ENCODE measurements at regions not wholly inside any gene's neighbourhood (a gene's known extent, or its start where the extent isn't known, plus 50 kb on each side); places are given as distances from the start of the nearest gene placed in this dataset.

DNA sequence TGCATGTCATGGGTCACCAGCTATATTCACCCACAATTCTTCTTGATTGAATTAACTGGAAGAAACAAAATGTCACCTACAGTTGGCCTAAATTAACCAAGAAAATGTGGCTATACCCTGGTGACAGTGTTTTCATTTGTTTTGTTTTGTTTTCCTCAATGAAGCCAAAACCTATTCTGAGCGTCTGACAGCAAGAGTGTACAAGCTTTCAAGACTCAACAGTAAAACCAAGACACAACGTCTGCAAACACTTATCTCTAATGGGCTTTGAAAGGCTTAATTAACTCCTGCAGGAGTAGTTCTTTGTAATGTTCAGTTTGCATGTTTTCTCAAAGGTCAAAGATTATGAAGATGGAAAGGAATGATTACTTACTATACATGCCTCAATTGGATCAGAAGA is 827.6 kb upstream of the KLHL29 start:
- DNase-seq (ENCODE audit: low spot score): no peak

DNA sequence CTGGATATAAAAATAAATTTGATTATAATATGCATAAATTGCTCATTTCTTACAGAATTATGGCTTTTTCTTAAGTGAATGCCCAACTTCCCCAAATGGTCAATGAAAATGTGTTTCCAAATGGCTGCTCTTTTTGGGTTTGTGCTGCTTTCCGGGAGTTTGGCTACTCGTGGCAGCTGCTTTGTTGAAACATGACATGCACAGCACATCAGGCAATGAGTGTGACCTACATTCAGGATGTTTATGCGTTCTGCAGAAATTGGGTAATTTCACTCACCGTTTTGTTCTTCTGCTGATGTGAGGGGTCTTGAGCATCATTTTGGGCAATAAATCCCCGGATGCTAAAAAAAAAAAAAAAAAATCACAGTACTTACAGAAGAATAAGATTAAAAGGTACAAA is 825.0 kb upstream of the KLHL29 start:
- DNase-seq (ENCODE audit: low spot score): no peak

DNA sequence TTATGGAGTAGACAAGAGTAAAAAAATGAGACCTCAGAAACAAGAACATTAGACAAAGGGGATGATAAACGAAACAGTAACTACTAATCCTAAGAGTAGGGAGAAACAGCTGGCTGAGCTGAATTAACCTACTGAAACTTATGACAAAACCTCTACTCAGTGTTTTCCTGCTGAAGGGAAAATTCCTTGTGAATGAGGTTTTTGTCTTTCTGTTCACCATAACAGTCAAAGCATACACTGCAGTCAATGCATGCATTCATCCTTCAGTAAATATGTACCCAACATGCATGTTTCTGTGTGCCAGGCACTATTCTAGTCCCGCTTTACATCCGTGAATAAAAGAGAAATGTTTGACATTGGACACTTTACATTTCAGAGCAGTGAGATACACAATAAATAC is 805.6 kb upstream of the KLHL29 start:
- DNase-seq (ENCODE audit: low spot score): no peak

DNA sequence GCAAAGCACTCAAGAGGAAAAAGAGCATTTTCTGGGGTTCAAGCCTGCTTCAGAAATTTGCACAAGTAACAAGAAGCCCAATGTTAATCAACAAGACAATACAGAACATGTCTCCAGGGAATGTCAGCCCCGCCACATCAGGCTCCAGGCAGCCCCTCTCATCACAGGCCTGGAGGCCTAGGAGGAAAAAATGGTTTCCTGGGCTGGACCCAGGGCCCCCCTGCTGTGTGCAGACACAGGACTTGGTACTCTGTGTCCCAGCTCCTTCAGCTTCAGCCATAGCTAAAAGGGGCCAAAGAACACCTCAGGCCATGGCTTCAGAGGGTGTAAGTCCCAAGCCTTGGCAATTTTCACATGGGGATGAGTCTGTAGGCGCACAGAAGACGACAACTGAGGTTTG is 802.9 kb upstream of the KLHL29 start:
- DNase-seq (ENCODE audit: low spot score): no peak

DNA sequence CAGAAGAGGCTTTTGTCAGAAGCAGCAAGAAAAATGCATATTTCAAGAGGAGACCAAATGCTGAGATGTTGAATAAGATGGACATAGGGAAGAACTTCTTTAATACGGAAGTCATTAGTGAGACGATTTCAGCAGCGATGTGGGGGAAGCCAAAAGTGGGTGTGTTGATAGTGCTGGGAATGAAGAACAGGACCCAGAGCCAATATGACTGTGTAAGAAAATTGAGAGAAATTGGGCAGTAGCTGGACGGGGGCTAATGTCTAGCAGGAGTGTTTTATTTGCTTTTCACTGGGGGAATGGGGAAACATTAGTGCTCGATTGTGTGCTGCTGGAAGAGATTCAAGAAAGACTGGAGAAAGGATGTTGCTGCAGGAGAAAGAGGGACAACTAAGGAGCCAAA is 788.7 kb upstream of the KLHL29 start:
- no peak for DNase-seq (ENCODE audit: low spot score)

DNA sequence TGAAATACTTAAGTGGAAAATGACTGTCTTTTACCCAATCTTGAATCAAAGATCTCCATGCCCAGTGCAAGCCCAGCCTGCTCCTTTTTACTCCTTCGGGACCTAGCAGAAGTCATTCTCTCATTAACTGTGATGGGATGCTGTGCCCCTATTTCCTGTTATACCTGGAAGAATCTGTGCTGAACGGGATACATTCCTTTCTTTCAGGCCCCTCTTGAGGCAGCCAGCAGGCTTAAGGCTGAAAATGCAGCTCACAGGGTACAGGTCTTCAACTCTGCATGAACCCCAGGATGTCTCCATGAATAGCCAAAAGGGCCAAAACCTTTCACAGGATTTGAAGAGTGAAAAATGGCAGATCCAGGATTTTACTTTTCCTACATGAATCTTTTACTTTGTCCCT is 784.8 kb upstream of the KLHL29 start:
- DNase-seq (ENCODE audit: low spot score): no peak

DNA sequence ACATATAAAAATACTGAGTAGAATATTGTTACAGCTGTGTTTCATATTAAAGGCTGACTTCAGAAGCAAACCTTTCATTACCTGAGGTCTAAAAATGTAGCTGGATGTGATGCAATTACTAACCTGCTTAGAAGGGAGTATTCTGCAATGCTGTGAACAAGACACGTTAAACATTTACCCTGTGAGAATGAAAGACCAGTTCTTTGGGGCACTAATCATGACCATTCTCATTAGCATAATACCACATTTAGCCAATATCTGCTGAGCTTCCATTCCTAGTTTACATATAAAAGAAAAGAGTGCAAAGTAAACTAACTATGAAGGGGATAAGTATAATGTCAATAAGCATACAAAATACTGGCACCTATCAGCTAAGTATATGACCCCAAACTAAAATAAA is 784.0 kb upstream of the KLHL29 start:
- DNase-seq (ENCODE audit: low spot score): no peak

DNA sequence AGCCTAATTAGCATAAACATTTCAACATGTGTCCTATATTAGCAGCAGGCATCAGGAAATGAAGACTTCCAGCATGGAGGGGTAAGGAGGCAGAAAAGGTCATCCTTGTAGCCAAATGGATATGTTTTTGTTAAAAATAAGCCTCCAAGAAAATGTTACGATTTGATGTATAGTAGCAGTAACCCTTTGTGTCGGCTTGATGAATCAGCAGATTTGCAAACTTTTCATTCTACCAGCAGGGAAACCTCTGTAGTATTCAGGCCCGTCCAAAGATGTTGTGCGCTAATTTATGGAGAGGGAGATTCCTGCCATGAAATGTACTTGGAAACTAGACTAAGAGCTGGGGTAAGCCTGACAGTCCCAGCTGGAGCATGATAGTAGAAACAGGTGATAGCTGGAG is 780.8 kb upstream of the KLHL29 start:
- DNase-seq (ENCODE audit: low spot score): no peak

DNA sequence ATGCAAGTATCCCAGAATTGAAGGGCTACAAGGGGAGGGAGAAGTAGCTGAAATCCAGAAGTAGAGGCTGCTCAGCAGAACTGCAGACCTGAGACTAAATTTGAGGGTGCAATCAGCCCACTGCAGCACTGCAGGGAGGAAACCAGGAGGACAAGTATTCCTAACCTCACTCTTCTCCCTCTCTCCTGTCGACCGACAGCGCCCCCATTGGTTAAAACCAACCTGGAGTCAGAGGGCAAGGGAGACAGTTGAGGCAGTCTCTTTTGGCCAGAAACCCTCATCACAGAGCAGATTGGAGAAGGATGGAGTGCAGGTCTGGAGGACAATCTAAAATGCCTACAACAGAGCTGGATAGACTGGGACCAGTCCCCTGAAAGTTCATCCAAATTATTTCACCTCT is 768.9 kb upstream of the KLHL29 start:
- no peak for DNase-seq (ENCODE audit: low spot score)

DNA sequence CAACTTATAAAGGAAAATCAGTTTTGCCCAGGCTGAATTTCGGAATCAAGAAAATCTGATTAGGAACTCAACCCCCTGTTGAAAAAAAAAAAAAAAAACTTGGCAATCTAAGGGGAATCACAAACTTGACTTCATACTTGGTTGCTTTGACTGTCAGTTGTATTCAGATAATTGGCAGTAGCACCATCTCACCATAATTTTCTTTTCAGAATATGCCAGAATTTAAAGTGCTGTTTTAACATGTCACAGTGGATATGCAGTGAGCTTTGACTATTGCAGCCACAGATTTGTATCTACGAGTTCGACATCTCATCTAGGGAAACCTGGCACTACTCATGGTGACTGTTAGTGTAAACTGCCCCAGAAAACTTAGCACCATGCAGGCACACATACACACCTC is 761.4 kb upstream of the KLHL29 start:
- DNase-seq (ENCODE audit: low spot score): no peak

DNA sequence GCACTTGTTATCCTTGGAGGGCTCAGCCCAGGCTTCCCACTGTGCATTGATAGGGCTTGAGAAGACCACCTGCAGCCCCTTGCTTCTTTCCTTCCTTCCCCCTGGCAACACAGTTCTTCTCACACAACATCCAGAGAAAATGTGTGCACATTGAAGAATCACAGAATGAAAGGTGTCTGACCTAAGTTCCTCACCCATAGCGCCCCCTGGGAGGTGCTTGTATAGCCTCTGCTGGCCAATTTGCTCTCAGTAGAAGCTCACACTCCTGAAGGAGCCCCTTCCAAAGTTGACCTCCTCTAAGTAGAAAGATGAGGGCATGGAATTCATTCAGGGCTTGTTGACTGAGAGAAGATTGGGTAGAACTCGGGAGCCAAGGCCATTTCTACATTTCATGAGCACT is 758.4 kb upstream of the KLHL29 start:
- DNase-seq (ENCODE audit: low spot score): no peak

DNA sequence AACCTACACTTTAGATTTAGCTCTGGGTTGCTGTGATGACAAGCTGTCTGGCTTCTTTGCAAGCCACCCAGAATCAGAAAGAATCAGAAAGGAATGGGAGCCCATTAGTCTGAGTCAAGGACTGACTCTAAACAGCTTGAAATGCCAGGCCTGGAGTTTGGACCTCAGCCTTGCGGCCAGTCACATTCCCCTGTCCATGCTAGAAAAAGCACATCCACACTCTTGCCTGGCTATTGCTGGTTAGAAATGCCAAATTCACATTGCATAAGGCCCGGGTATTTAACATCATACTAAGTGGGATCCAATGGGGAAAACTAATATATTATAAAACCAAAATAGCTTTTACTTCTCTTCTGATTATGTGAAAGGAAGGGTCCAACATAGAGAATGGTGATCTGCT is 756.8 kb upstream of the KLHL29 start:
- no peak for DNase-seq (ENCODE audit: low spot score)

DNA sequence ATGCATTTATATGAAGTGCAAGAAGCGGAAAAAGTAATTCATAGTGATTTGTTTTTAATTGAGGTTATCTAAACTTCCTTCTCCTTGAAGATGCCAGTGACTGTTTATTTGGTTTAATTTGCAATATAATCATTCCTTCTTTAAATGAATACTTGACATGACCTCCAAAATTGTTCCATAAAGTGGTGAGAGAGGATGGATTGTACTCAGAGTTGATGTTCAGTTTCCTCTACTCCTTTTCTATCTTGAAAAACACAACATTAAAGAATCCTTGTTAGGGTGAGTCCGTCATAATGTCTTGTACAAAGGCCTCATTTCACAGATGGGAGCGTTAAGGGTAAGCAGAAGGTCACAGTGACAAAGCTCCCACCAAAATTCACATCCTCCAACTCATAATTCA is 756.1 kb upstream of the KLHL29 start:
- DNase-seq (ENCODE audit: low spot score): no peak

DNA sequence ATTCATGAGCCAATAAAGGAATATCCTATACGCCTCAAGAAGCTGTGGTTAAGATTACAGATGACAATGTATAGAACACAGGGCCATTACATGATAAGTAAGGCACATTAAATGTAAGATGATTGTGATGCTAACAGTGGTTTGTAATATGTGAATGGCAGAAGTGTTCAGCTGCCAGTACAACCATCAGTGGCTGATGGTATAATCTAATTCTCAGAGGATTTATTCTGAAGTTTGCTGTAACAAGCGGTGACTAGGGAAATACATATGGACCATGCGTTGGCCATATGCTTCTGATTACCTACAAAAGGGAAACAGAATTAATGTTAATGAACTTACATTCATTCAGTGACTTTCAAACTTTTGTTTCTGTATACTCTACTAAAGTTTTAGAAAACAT is 750.8 kb upstream of the KLHL29 start:
- no peak for DNase-seq (ENCODE audit: low spot score)

DNA sequence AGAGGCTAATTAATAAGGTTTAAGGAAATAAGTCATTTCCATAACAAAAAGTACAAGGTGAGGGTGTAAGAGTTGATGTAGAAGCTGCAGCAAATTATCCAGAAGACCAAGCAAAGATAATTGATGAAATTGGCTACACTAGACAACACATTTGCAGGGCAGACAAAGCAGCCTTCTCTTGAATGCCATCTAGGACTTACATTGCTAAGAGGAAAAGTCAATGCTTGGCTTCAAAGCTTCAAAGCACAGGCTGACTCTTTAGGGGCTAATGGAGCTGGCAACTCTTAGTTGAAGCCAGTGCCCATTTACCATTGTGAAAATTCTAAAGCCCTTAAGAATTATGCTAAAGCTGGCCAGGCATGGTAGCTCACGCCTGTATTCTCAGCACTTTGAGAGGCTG is 728.6 kb upstream of the KLHL29 start:
- no peak for DNase-seq (ENCODE audit: low spot score)

DNA sequence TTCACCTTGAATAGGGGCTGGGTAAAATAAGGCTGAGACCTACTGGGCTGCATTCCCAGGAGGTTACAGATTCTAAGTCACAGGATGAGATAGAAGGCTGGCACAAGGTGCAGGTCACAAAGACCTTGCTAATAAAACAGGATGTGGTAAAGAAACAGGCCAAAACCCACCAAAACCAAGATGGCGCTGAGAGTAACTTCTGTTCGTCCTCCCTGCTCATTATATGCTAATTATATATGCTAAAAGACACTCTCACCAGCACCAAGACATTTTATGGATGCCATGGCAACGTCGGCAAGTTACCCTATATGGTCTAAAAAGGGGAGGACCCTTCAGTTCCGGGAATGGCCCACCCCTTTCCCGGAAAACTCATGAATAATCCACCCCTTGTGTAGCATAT is 711.5 kb upstream of the KLHL29 start:
- DNase-seq (ENCODE audit: low spot score): no peak

DNA sequence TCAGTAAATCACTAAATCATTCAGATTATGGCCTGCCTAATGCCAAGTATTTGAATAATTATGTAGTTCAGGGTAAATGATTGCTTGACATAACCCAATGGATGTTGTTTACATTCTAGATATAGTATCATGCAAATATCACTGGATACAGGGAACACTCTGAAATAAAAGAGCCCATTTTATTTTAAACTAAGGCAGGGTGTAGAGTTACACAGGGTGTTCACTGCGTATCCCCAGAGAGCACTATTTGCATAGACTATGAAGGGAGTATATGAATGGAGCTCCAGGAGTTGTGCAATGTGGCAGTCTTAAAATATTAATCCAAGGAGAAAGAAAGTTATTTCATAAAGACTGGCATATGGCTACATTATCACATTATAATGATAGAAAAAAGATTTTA is 701.1 kb upstream of the KLHL29 start:
- no peak for DNase-seq (ENCODE audit: low spot score)

DNA sequence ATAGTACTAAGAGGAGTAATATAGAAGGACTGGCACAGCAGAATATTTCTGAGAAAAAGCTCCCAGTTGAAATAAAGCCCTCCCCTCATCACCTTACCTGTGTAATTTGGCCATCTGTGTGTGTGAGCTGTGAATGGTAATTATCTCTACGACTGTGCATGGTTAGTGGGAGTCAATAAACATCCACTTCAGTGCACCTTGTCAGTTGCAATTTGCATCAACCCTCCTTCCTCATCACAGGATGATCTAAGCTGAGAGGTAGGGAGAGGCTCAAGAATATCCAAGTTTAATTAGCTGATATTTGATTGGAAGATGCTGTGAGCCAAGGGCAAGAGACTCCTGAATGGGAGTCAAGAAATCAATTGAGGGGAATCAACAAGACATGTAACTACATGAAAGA is 694.9 kb upstream of the KLHL29 start:
- DNase-seq (ENCODE audit: low spot score): no peak

DNA sequence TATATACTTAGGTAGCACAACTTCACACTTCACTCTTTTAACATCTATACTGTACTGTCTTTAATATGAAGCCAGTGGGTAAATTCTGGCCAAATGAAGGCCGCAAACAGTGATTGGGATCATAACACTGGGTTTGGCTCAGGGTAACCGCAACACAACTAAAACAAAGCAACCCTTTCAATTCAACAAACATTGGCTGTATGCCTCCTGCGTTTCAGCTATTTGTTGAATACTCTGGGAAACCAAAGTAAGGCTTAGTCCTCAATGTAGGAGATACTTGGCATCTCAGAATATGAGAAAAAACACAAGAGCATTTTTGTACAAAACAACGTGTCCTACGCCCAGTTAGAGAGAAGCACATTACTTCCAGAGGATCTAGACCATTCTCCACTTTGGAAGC is 693.3 kb upstream of the KLHL29 start:
- no peak for DNase-seq (ENCODE audit: low spot score)

DNA sequence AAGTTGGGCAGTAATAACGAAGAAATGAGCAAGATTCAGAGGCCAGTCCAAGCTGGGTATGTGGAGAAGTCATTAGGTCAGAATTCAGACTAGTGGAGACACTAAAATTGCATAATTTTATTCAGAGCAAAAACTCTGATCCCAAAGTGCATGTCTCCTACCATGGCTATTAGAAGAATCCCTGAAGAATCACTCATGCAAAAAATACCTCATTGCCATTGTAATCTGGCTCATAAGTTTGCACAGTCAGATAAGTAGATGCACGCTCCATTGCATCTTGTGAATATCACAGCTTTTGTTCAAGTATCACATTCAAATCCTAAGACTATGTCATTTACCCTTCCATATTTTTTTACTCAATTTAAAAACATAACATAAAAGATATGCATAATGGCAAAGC is 692.2 kb upstream of the KLHL29 start:
- no peak for DNase-seq (ENCODE audit: low spot score)

DNA sequence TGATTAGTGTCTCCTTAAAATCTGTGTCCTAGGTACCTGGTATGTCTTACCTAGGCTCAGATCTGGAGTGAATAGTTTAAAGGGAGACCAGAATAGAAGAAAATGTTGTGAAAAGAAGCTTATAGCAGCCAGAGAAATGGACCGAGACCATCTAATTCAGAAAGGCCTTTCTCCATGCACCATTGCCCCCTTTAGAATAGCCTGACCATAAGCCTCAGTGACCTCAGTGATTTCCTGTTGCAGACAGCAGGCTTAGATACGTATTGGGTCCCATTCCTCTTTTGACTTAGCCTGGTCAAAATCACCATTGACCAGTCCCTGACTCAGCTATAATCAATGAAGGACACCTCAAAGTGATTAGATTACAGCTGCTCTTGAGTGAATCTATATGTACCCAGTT is 690.7 kb upstream of the KLHL29 start:
- no peak for DNase-seq (ENCODE audit: low spot score)

DNA sequence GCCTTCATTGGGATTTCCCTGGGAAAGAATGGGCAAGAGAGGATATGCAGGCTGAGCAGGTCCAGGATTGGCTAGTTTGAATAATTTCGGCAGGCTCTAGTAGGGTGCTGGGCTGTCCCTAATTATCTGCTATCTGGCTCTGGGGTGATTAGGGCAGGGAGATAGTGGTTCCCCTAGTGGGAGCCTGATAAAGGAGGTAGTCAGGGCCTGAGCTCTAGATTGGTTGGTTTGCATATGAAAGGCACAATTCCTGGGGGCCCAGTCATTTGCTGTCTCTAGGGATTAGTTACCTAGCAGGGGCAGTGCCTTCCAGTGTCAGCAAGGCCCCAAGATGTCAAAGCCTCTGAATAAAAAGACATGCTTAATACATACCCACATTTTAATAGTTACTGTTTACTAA is 690.1 kb upstream of the KLHL29 start:
- DNase-seq (ENCODE audit: low spot score): no peak

DNA sequence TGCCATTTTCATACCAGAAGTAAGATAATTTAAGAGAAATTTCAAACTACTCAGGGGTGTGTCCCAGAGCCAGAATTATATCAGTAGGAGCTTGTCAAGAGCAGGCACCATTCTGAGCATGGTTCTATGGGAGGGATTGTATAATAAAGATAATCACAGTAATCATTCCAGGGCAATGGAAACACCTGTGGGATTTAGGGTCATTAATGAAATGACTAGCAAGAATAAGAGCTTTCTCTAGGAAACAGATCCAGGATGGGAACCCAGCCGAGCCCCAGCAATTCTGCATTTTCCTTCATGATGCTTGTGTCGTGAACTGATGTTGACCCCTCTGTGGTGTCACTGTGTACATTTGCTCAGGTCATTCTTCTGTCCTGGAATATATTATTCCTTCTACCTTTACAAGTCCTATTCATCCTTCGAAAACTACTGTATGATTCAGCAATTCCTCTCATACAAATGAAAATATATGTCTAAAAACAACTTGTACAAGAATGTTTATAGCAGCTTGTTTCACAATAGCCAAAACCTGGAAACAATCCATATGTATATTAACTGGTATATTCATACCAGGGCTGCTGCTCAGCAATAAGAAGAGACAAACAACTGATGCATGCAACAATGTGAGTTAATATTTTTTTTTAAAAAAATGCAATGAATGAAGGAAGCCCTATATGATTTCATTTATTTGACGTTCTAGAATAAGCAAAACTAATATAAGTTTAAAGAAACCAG is 687.8 kb upstream of the KLHL29 start:
- DNase-seq (ENCODE audit: low spot score): no peak

DNA sequence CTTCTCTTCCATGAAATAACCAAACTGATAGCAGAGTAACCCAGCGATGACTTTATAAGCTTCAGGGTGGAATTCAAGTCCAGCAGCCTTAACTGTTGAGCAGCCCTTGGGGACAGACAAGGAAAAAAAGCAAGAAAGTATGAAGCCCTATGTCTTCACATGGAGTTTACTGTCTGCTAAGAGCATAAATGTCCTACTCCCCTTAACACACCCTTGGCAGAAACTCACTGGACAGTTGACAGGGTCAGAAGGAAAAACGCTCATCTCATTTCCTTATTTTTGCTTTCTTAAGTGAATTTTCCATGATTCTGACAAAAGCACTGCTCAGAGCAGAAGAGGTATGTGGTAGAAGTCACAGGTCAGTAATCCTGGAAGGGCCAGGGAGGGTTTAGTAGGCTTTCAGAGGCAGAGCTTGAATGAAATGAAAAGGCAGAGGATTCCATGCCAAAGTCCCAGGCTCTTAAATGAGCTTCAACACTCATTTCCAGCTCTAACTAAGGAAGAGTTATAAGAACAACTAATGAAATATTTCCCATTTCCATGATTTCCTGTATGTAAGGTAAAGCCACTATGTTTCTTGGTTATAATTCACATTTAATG is 683.3 kb upstream of the KLHL29 start:
- no peak for DNase-seq (ENCODE audit: low spot score)

Measured in ureter (tissue), 1 donor.